ENCODE measurements at regions not wholly inside any gene's neighbourhood (a gene's known extent, or its start where the extent isn't known, plus 50 kb on each side); places are given as distances from the start of the nearest gene placed in this dataset.

DNA sequence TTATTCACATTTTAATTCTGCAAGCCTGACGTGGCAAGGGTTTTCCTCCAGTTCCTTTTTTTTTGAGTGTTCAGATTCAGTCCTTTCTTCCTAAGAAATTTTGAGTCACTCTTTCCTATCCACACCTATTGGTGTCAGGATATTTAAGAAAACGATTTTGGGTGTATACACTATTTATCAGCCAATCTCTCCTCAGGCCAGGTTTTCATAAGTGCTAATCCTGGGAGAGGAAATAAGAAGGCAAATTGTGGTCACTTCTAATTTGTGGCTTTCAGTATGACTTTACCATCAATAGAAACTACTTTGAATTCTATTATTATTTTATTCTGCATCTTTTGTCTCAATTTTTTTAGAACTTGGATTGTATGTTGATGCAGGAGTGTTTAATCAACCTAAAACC is 174.4 kb downstream of the DSEL start:
- TF ChIP-seq EZH2 (IDR thresholded peaks at IDR 0.05; ENCODE audit: low read depth, low read length, severe bottlenecking), result no peak
- TF ChIP-seq, protein P1, sequence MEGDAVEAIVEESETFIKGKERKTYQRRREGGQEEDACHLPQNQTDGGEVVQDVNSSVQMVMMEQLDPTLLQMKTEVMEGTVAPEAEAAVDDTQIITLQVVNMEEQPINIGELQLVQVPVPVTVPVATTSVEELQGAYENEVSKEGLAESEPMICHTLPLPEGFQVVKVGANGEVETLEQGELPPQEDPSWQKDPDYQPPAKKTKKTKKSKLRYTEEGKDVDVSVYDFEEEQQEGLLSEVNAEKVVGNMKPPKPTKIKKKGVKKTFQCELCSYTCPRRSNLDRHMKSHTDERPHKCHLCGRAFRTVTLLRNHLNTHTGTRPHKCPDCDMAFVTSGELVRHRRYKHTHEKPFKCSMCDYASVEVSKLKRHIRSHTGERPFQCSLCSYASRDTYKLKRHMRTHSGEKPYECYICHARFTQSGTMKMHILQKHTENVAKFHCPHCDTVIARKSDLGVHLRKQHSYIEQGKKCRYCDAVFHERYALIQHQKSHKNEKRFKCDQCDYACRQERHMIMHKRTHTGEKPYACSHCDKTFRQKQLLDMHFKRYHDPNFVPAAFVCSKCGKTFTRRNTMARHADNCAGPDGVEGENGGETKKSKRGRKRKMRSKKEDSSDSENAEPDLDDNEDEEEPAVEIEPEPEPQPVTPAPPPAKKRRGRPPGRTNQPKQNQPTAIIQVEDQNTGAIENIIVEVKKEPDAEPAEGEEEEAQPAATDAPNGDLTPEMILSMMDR (IDR thresholded peaks at IDR 0.05; ENCODE audit: control extremely low read depth in 1 of 3, insufficient read depth in 1 of 3, low read depth in 1 of 3, low read length in 3 of 3), result no peak
- no peak for TF ChIP-seq EP300 (IDR thresholded peaks at IDR 0.05; ENCODE audit: borderline replicate concordance in 1 of 2, low read depth in 2 of 2, low read length in 2 of 2)
- no peak for TF ChIP-seq SIX5 (IDR thresholded peaks at IDR 0.05; ENCODE audit: low read depth, low read length)
- no peak for TF ChIP-seq SIN3A (conservative IDR thresholded peaks at IDR 0.05 in 1 of 2, IDR thresholded peaks at IDR 0.05 in 1 of 2; ENCODE audit: low read depth in 1 of 2, low read length in 2 of 2)
- TF ChIP-seq POLR2A (IDR thresholded peaks at IDR 0.05; ENCODE audit: control extremely low read depth in 1 of 2, low read depth in 2 of 2, low read length in 2 of 2), result no peak
- TF ChIP-seq YY1 (IDR thresholded peaks at IDR 0.05; ENCODE audit: low read depth, low read length), result no peak
- TF ChIP-seq CHD2 (IDR thresholded peaks at IDR 0.05; ENCODE audit: low read length), result no peak
- no peak for TF ChIP-seq RAD21 (IDR thresholded peaks at IDR 0.05 in 1 of 2, conservative IDR thresholded peaks at IDR 0.05 in 1 of 2; ENCODE audit: low read depth in 2 of 2, low read length in 2 of 2)
- TF ChIP-seq ATF2 (IDR thresholded peaks at IDR 0.05; ENCODE audit: low read length), result no peak

Measured in H1 (cell line).